Stimulated activated naive CD8-positive, alpha-beta T cell treated with anti-CD3 and anti-CD28 coated beads, Interleukin-15, amount 100 ng/mL, for 72 hours (primary cell): ENCODE measurements at regions not wholly inside any gene's neighbourhood (a gene's known extent, or its start where the extent isn't known, plus 50 kb on each side); places are given as distances from the start of the nearest gene placed in this dataset.

ENCODE experiments used
- ATAC-seq: fragments of 150-1000 bp; cut with Tn5 transposase; 2 replicates; pipeline ENCODE4 v1.10.0; 2021; ENCODE audit warnings: mild to moderate bottlenecking, moderate library complexity
- DNase-seq, 2 donors: peaks; one replicate each; pipeline ENCODE4 v3.0.0; 2021 to 2022
- H3K27ac Mint-ChIP-seq, 2 donors: one replicate each; pipeline ENCODE4 v1.8.0; 2022; ENCODE audit warnings: mild to moderate bottlenecking in 2 of 2, mixed read lengths in 2 of 2, moderate library complexity in 2 of 2
- H3K27me3 Mint-ChIP-seq: one replicate; pipeline ENCODE4 v1.8.0; 2022; ENCODE audit warnings: mixed read lengths
- H3K4me1 Mint-ChIP-seq: one replicate; pipeline ENCODE4 v1.8.0; 2022; ENCODE audit warnings: mild to moderate bottlenecking, mixed read lengths
- H3K4me3 Mint-ChIP-seq, 2 donors: one replicate each; pipeline ENCODE4 v1.8.0; 2022; ENCODE audit warnings: mild to moderate bottlenecking in 2 of 2, mixed read lengths in 2 of 2, moderate library complexity in 1 of 2
- H3K9me3 Mint-ChIP-seq, 2 donors: one replicate each; pipeline ENCODE4 v1.8.0; 2022; ENCODE audit warnings: mixed read lengths in 2 of 2

- Mint-ChIP-seq H3K4me3 (no peak overlapping the region), H3K9me3 (peaks cover 9 to 13% of the 10 kb centered on the region in 2 donors)
These were observed 539.2 kb upstream of the PCDH9 start for GRCh38 chr13:67769063-67769986.

GRCh38 chr13:67763984-67764383, 533.8 kb upstream of the PCDH9 start:
- H3K9me3 Mint-ChIP-seq = peaks cover 10 to 14% of the 10 kb centered on the region in 2 donors
- no peak overlapping the region for H3K4me3 Mint-ChIP-seq
- no peaks in the 10 kb centered on the region for H3K4me1 Mint-ChIP-seq
- DNase-seq (no peak), ATAC-seq (no peak)
- no peak overlapping the region for H3K27ac Mint-ChIP-seq
- H3K27me3 Mint-ChIP-seq = no peaks in the 10 kb centered on the region

More at GRCh38 chr13:67769063-67769986, 539.2 kb upstream of the PCDH9 start:
- Mint-ChIP-seq H3K27me3 (no peaks in the 10 kb centered on the region), H3K4me1 (no peaks in the 10 kb centered on the region), H3K27ac (no peak overlapping the region)
- DNase-seq (no peak), ATAC-seq (no peak)

- Mint-ChIP-seq H3K27me3 (no peaks in the 10 kb centered on the region), H3K27ac (no peak overlapping the region)
These were observed 533.2 kb upstream of the PCDH9 start for GRCh38 chr13:67763384-67763783.

GRCh38 chr13:67758975-67759374, 528.8 kb upstream of the PCDH9 start:
- Mint-ChIP-seq H3K4me3 (no peak overlapping the region), H3K9me3 (peaks cover 12 to 36% of the 10 kb centered on the region in 2 donors), H3K27ac (no peak overlapping the region), H3K4me1 (no peaks in the 10 kb centered on the region), H3K27me3 (no peaks in the 10 kb centered on the region)
- ATAC-seq (no peak), DNase-seq (no peak)

More at GRCh38 chr13:67763384-67763783, 533.2 kb upstream of the PCDH9 start:
- DNase-seq = no peak
- no peak overlapping the region for H3K4me3 Mint-ChIP-seq
- no peak for ATAC-seq
- peaks cover 12 to 14% of the 10 kb centered on the region in 2 donors for H3K9me3 Mint-ChIP-seq
- H3K4me1 Mint-ChIP-seq = no peaks in the 10 kb centered on the region

GRCh38 chr13:67754012-67754411, 523.9 kb upstream of the PCDH9 start:
- DNase-seq (no peak), ATAC-seq (no peak)
- Mint-ChIP-seq H3K4me1 (no peaks in the 10 kb centered on the region), H3K4me3 (no peak overlapping the region), H3K27ac (no peak overlapping the region), H3K9me3 (peaks cover 13 to 39% of the 10 kb centered on the region in 2 donors), H3K27me3 (no peaks in the 10 kb centered on the region)

GRCh38 chr13:67752759-67753158, 522.6 kb upstream of the PCDH9 start:
- no peak for DNase-seq
- H3K4me3 Mint-ChIP-seq = no peak overlapping the region
- H3K27ac Mint-ChIP-seq = no peak overlapping the region
- peaks cover 11 to 39% of the 10 kb centered on the region in 2 donors for H3K9me3 Mint-ChIP-seq
- ATAC-seq = no peak
- no peaks in the 10 kb centered on the region for H3K4me1 Mint-ChIP-seq
- no peaks in the 10 kb centered on the region for H3K27me3 Mint-ChIP-seq

GRCh38 chr13:67742478-67742877, 512.3 kb upstream of the PCDH9 start:
- Mint-ChIP-seq H3K27ac (no peak overlapping the region), H3K9me3 (peaks cover 6 to 11% of the 10 kb centered on the region in 2 donors), H3K4me1 (no peaks in the 10 kb centered on the region), H3K27me3 (no peaks in the 10 kb centered on the region), H3K4me3 (no peak overlapping the region)
- ATAC-seq (no peak), DNase-seq (no peak)

GRCh38 chr13:67740871-67741535, 510.9 kb upstream of the PCDH9 start:
- DNase-seq (no peak), ATAC-seq (no peak)
- Mint-ChIP-seq H3K27me3 (no peaks in the 10 kb centered on the region), H3K4me1 (no peaks in the 10 kb centered on the region), H3K27ac (no peak overlapping the region), H3K9me3 (peaks cover 1 to 8% of the 10 kb centered on the region in 2 donors), H3K4me3 (no peak overlapping the region)

GRCh38 chr13:67736646-67737420, 506.7 kb upstream of the PCDH9 start:
- no peaks in the 10 kb centered on the region for H3K27me3 Mint-ChIP-seq
- ATAC-seq (no peak), DNase-seq (no peak)
- H3K4me3 Mint-ChIP-seq = no peak overlapping the region
- peaks cover 8 to 12% of the 10 kb centered on the region in 2 donors for H3K9me3 Mint-ChIP-seq
- H3K27ac Mint-ChIP-seq = no peak overlapping the region
- no peaks in the 10 kb centered on the region for H3K4me1 Mint-ChIP-seq

GRCh38 chr13:67735651-67736050, 505.5 kb upstream of the PCDH9 start:
- H3K4me1 Mint-ChIP-seq = no peaks in the 10 kb centered on the region
- H3K9me3 Mint-ChIP-seq = peaks cover 12 to 17% of the 10 kb centered on the region in 2 donors
- ATAC-seq (no peak), DNase-seq (no peak)
- H3K4me3 Mint-ChIP-seq = no peak overlapping the region
- no peak overlapping the region for H3K27ac Mint-ChIP-seq
- H3K27me3 Mint-ChIP-seq = no peaks in the 10 kb centered on the region

GRCh38 chr13:67726979-67727378, 496.8 kb upstream of the PCDH9 start:
- H3K27ac Mint-ChIP-seq = no peak overlapping the region
- no peaks in the 10 kb centered on the region for H3K4me1 Mint-ChIP-seq
- ATAC-seq (no peak), DNase-seq (no peak)
- no peak overlapping the region for H3K4me3 Mint-ChIP-seq
- H3K27me3 Mint-ChIP-seq = no peaks in the 10 kb centered on the region
- peaks cover 31 to 43% of the 10 kb centered on the region in 2 donors for H3K9me3 Mint-ChIP-seq

GRCh38 chr13:67725999-67726398, 495.9 kb upstream of the PCDH9 start:
- Mint-ChIP-seq H3K4me1 (no peaks in the 10 kb centered on the region), H3K4me3 (no peak overlapping the region), H3K27ac (no peak overlapping the region), H3K27me3 (no peaks in the 10 kb centered on the region), H3K9me3 (peaks cover 35 to 43% of the 10 kb centered on the region in 2 donors)
- DNase-seq (no peak), ATAC-seq (no peak)

- Mint-ChIP-seq H3K27me3 (no peaks in the 10 kb centered on the region), H3K4me3 (no peak overlapping the region)
These were observed 483.4 kb upstream of the PCDH9 start for GRCh38 chr13:67713571-67713970.

GRCh38 chr13:67696775-67697174, 466.6 kb upstream of the PCDH9 start:
- no peak for DNase-seq
- Mint-ChIP-seq H3K4me1 (no peaks in the 10 kb centered on the region), H3K27me3 (no peaks in the 10 kb centered on the region), H3K4me3 (no peak overlapping the region), H3K9me3 (peaks cover 0 to 36% of the 10 kb centered on the region in 2 donors), H3K27ac (no peak overlapping the region)
- no peak for ATAC-seq

More at GRCh38 chr13:67713571-67713970, 483.4 kb upstream of the PCDH9 start:
- DNase-seq = no peak
- ATAC-seq = no peak
- Mint-ChIP-seq H3K4me1 (no peaks in the 10 kb centered on the region), H3K9me3 (peaks cover 7 to 12% of the 10 kb centered on the region in 2 donors), H3K27ac (no peak overlapping the region)

- H3K4me1 Mint-ChIP-seq = no peaks in the 10 kb centered on the region
- no peak overlapping the region for H3K27ac Mint-ChIP-seq
- no peak overlapping the region for H3K4me3 Mint-ChIP-seq
- no peaks in the 10 kb centered on the region for H3K27me3 Mint-ChIP-seq
- DNase-seq (no peak), ATAC-seq (no peak)
- no peaks in the 10 kb centered on the region for H3K9me3 Mint-ChIP-seq
These were observed 434.4 kb upstream of the PCDH9 start for GRCh38 chr13:67664502-67664901.
